ENCODE measurements at regions not wholly inside any gene's neighbourhood (a gene's known extent, or its start where the extent isn't known, plus 50 kb on each side); places are given as distances from the start of the nearest gene placed in this dataset.
"Not testable (repeated sequence)": the region's sequence is repeated elsewhere in the genome, so short reads cannot be mapped to it uniquely, and the experiment has no call there.

DNA sequence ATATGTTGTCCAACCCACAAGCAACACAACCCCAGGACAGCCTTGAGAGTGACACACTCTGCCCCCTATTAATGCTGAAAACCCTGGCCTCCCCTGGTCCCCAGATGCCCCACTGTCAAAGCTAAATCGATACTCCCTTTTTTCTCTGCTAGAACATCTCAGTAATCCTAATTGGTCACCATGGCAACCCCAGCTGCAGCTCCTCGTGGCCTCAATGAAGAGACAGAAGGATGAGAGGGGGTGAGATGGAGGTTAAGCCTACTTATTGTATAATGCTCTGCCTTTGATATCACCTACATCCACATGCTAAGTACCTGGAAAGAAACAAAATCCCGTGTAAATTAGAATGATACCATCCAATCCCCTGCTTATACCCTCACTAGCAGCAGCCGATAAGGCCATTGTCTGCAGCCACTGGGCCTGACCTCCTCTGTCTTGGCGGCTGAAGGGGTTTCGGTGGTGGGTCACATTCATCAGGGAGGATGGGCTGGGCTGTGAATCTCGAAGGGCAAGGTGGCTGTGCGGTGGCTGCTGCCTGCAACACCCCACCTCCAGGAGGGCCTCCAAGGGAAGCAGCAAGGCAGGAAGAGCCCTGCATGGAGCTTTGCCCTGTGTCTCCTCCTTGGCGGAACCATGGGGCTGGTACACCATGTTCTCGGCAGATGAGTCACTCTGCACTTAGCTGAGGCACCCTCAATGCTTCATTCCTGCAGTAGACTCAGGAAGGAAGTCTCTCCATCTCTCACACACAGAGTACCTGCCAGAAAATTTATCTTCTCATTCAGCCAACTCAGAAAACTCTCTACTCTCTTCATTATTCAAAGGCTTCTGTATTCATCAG is 399.5 kb downstream of the BUD13 start:
- no peak for DNase-seq (ENCODE audit: low read depth in 2 of 2)

DNA sequence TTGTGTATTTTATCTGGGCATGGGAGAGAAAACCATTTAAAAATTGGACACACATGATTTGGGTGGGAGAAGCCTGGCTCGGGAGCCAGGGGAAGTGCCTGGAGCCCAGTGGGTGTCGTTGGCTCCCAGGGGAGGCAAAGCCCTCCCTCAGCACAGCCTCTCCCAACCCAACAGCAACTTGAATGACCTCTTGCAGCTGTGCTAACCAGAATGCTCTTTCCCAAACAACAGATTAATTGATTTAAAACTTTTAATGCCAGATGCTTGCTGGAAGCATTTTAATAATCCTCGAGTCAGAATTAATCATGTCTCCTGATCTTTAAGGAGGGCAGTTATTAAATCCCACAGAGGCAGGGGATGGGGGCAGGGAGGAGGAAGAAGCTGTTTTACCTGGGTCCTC is 401.6 kb downstream of the BUD13 start:
- no peak for DNase-seq (ENCODE audit: low read depth in 2 of 2)

DNA sequence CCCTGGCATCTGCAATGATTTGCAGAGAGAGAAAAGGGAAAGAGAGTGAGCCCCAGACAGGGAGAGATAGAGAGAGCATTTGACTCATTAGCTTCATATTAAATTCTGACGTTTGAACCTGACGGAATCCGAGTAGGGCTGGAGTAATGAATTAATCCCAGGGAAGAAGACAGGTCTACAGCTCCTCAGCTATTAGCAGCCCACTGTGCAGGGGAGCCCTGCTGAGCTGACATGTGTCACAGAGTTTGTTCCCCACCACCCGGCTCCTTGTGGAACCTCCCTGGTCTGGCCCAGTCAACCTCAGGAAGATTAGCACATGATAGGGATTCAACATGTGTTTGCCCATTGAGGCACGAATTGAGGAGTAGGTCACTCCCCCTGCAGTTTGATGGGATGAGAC is 404.0 kb downstream of the BUD13 start:
- DNase-seq (ENCODE audit: low read depth in 2 of 2): no peak

DNA sequence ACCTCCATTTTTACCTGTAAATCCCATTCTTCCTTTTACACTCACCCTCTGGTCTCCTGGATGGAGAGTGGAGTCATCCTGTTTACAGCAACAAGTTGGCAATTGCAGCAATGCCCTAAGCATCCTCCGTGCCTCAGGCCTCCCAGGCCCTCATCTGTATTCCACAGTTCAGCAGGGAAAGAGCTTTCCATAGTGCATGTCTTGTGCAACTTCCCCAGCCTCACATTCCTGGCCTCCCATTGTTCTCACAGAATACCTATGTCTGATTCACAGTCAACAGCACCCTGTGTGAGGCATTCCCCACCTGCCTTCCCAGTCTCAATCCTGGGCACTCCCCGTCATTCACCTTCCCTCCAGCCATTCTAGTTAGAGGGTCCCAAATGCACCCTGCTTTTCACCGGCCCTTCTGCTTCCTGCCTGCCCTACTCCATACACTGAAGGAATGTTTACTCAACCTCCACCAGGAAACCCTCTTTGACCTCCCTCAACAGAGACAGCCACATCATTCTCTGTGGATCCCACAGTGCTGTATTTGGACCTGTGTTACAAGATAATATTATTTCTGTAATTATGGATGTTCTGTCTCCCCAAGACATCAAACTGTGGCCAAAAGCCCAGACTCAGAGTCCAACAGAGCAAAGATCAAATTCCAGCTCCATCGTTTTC is 405.7 kb downstream of the BUD13 start:
- no peak for DNase-seq (ENCODE audit: low read depth in 2 of 2)

DNA sequence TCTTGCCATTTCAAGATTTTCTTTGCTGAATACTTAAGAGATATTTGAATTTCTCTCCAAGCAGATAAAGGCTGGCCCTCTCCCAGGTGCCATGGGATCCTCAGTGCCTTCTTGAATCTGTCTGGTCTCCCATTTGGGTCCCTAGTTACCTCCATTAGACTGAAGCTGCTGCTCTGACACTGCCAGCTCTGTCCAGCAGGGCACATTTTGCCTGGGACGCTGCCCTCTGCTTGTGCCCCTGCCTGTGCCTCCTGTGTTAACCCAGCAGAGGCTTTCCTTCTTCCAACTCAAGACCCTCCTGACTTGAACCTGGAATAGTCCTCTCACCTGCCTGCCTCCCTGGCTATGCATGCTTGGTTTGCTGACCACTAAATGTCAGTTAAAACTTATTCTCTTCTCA is 406.3 kb downstream of the BUD13 start:
- no peak for DNase-seq (ENCODE audit: low read depth in 2 of 2)

DNA sequence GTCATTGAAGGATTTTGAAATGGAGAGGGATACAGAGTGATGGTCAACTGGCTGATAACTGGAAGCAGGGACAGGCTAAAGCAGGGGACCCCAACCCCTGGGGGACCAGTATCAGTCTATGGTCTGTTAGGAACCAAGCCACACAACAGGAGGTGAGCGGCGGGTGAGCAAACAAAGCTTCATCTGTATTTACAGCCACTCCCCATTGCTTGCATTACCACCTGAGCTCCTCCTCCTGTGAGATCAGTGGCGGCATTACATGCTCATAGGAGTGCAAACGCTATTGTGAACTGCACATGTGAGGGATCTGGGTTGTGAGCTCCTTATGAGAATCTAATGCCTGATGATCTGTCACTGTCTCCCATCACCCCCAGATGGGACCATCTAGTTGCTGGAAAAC is 407.9 kb downstream of the BUD13 start:
- DNase-seq (ENCODE audit: low read depth in 2 of 2): not testable (repeated sequence)

DNA sequence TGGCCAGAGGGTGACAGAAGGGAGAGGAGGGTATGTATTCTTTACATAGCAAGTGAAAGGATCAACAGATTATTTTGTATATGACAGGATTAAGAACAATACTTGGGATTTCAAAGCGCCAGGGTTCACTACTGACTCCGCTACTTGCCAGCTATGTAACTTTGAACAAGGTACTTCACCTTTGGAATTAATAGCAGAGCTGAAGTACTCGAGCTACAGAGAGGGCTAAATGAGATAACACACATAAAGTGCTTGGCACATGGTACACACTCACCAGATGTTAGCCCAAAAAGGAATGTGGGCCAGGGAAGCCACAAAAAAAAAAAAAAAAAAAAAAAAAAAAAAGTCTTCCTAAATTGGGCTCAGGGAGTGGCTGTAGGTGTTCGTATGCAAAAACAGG is 408.4 kb downstream of the BUD13 start:
- no peak for DNase-seq (ENCODE audit: low read depth in 2 of 2)

DNA sequence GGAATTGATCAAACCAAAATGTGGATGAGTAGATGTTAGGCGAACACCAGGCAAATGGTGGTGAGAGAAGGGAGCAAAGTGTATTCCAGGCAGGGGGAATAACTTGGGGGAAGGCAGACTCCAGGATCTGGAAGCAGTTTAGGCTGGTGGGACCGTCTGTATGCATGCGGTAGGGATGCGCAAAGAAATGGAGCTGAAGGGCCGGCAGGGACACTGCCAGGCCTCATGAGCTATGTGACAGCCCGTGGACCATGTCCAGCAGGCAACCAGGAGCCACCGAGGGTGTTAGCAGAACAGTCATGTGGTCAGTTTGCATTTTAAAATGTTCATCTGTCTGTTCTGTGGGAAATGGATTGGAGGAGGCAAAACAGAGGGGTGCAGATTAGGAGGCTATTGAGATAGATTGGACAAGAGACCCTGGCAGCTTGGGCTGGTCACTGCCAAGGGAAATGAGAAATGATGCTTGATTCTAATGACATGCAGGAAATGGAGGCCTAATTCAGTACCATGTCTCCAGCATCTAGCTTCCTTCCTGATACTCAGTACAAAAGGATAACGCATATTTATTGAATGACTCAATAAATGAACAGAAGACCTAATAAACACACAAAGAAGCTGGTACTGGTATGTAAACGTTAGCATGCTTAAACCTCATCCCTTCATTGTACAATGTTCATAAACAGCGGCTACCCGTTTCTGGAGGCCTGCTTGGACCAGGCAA is 412.4 kb downstream of the BUD13 start:
- DNase-seq (ENCODE audit: low read depth in 2 of 2): no peak

DNA sequence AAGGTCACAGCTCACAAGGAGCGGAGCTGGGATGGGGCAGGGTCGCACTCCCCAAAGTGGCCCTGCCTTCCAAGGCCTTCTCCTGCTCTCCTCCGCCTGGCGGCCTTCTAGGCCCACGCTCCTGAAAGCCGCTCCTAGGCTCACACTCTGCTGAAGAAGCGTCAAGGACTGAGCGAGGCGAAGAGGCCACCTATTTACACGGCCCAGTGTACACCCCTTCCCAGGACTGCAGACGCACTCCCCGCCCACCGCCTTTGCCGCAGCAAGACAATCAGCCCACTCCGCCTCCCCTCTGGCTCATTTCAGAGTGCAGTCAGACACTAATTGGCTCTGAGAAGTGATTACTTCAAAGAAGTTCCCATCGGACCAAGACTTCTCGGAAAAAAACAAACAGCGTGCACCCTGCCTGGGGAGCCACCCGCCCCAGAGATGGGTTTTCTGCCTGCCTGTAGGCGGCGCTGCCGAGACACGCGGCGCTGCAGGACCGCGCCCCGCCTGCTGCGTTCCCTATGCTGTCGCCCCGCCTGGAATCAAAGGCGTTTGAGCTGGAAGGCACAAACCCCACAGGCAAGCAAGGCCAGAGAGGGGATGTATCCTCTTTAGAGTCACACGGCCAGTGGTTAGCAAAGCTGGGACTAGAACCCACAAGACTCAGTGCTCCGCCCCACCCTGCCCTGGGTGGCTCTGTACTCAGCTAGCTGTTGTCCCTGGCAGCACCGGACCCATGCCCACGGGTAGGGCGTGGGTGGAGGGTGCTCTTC is 414.8 kb downstream of the BUD13 start:
- DNase-seq (ENCODE audit: low read depth in 2 of 2): no peak

DNA sequence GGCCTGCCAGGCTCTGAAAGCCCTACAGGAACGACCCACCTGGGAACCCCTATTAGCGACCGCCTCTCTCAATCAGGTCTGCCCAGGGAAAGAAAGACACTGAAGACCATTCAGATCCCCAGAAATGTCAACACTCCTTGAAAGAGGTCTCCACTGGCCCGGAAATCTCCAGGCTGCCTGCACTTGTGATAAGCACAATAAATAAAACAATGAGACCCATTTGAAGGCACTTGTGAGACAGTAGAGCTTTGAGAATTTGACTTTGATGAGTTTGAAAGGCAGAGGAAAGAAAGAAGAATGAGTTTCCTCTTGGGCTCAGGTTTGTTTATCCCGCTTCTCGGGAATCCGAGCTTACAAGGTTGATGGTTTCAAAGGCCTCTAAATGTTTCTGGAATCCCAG is 416.3 kb downstream of the BUD13 start:
- DNase-seq (ENCODE audit: low read depth in 2 of 2): no peak

DNA sequence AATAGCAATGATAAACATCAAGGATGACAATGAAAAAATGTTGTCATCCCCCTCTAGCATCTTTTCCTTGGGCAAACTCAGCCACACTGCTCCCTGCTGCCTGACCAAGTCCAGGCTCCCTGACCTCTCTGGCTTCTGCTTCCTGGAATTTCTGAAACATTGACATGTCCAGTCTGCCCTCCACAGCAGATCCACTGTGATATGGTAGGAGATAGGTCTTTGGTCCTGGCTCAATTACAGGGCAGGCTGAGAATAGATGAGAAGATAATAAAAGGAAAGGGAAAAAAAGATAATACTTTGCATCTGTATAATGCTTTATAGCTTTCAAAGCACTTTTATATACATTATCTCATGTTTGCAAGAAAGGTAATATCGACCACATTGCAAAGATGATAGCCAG is 417.7 kb downstream of the BUD13 start:
- no peak for DNase-seq (ENCODE audit: low read depth in 2 of 2)

DNA sequence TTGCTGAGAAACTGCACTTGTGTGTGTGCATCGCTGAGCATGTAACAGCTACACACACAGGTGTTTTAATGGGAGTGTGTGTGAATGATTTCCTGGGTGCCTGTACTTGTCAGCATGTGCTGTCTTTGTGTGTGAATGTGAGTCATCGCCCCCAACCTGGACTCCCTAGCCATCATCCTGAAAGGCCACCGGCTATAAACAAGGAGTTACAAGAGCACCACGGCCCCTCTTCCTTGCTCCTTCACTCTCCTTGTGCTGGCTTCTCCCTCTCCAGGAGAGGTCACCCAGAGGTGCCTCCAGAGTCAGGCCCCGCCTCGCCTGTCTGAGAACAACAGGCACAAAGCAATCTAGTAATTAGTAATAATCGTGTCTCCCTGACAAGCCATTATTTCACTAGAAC is 419.2 kb downstream of the BUD13 start:
- no peak for DNase-seq (ENCODE audit: low read depth in 2 of 2)

DNA sequence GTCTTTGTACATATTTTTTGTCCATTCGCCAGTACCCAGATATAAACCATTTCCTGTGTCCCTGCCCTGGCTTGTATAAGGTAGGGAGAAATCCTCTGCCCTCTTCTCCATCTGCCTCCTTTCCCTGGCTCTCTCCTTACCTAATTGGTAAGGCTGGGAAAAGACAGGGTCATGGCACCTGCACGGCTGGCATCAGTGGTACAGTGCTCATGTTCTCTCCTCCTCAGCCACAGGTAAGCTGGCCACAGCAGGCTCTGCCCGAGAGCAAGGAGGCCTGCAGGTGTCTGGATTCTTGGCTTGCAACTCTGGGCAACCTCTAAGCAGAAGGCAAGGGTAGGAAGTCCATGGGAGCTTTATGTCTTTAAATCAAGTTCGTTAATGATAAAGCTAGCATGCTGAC is 419.9 kb downstream of the BUD13 start:
- DNase-seq (ENCODE audit: low read depth in 2 of 2): no peak

DNA sequence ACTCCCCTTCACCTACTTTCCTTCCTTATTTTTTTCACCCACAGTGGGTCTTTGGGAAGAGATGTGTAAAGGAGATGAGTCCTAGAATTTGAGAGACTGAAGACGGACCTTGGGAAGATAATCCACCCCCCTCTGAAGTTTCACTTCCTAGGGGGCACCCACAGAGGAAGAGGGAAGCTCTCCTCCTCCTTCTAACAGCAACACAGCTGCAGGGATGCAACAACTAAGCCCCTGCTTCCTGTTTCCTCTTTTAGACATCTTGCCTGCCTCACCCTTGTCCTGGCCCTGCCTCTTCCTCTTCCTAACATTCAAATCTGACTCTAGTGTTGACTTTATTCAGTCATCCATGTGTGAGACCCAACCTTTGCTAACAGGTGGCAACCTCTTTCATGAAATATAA is 424.6 kb downstream of the BUD13 start:
- no peak for DNase-seq (ENCODE audit: low read depth in 2 of 2)

DNA sequence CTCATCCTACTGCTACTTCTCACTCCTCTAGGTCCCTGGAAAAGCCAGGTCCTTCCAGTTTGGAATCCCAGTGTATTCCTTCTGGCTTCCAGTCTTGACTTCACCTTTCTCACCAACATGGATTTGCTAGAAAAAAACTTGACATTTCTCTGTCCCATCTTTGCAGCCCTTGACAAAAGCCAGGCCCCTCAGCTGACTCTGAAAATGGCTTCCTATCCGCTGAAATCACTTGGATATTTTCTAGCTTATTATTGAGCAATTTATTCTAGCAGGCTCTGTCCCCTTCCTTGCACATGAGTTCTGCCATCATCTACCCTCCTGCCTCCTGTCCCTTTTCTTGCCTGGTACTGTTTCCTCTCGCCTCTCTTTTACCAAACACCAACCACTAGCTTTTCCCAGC is 427.2 kb downstream of the BUD13 start:
- no peak for DNase-seq (ENCODE audit: low read depth in 2 of 2)

DNA sequence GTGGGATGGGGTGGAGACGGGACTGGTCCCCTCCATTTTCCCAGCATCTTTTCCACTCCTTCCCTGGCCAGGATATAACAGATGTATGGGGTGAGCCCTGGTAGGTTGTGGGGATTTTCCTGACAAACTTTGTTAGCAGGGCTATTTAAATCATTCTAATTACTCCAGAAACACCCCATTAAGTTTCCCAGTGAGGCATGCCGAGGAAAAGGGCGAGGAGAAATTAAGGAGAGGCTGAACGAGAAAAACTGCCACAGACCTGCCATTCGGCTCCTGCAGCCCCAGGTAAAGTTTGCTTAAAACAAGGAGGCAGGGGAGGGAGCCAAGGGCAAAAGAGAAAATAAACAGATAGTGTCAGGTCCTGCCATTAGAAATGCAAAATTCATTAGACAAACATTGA is 428.2 kb downstream of the BUD13 start:
- no peak for DNase-seq (ENCODE audit: low read depth in 2 of 2)

DNA sequence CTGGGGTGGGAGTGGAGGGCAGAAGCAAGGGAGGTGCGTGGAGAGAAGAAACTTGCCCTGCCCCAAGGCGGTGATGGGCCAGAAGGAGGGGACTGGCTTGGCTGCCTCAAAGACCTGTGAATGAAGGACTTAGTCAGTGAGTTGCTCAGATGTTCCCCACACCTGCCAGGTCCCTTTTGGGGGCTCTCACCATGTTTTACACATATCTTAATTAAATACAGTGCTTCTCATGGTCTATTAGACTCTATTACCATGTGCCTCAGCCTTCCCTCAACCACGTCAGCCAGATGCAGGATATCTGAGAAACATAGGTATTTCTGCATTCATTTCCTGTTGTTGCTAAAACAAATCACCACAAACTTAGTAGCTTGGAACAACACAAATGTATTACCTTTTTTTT is 429.5 kb downstream of the BUD13 start:
- no peak for DNase-seq (ENCODE audit: low read depth in 2 of 2)

DNA sequence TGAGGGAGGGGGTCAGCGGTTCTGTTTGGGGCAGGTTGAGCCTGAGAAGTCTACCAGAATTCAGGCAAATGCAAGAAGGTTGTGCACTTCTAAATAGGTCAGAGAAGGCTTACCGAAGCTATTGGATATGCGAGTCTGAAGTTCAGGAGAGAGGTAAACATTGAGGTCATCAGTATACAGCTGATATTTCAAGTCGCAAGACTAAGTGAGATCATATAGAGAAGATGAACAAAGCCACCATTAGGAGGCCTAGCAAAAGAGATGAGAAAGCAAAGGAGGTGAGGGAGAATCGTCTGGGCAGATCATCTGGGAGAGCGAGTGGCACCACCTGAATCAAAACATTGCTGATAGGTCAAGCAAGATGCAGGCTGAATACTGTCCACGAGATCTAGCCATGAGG is 430.6 kb downstream of the BUD13 start:
- DNase-seq (ENCODE audit: low read depth in 2 of 2): no peak

DNA sequence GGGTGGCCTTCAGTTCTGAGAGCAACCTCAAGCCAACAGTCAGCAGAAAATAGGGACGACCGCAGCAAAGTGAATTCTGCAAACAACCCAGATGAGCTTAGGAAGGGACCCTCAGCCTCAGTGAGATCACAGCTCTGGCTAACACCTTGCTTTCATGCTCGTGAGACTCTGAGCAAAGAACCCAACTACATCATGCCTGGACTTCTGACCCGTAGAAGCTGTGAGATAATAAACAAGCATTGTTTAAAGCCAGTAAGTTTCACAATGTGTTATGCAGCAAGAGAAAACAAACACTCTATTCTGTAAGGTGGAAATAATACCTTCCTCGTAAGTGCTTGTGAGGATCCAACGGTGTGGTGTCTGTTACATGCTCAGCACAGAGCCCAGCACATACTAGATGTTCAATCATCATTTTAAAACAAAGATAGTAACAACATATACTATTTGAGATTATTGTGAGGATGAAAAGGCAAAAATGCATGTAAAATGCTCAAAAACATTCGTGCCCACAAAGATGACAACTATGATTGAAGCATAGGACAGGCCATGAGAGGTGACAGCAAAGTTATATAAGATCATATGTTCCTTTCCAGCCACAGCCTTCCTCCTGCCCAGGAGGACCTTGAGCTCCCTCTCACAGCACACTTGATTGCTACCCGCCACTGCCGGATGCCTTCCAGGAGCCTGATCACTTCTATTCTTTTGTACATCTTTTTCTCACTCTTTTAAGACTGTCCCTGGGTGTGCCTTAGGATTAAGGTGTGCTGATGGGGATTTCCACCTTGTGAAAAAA is 433.3 kb downstream of the BUD13 start:
- DNase-seq (ENCODE audit: low read depth in 2 of 2): no peak

DNA sequence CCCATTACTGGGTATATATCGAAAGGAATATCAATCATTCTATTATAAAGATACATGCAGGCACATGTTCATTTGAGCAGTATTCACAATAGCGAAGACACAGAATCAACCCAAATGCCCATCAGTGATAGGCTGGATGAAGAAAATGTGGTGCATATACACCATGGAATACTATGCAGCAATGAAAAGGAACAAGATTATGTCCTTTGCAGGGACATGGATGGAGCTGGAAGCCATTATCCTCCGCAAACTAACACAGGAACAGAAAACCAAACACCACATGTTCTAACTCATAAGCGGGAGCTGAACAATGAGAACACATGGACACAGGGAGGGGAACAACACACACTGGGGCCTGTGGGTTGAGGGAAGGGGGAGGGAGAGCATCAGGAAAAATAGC is 434.3 kb downstream of the BUD13 start:
- DNase-seq (ENCODE audit: low read depth in 2 of 2): not testable (repeated sequence)

DNA sequence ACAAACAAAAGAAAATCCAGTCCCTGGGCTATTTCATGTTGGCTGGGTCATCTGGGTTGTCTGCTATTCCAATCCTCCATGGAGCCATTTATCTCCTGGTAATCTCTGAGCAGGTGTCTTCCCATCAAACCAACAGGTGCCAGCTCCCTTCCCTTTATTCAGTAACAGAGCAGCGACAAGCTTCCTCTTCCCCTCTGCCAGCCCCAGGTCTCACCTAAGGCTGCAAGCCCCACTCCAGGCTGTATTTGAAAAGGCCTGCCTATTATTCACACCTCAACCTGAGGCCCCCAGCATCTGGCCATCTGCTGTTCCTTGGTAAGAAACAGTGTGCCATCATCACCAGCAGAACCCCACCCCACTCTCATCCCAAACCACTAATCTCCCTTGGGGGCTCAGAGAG is 436.2 kb downstream of the BUD13 start:
- no peak for DNase-seq (ENCODE audit: low read depth in 2 of 2)

All from stimulated activated CD4-positive, alpha-beta T cell treated with anti-CD3 and anti-CD28 coated beads, Interleukin-1b, Interleukin-23, amount 100 ng/mL, for 4 hours (primary cell).